HG02642 (cell line): ENCODE measurements at regions not wholly inside any gene's neighbourhood (a gene's known extent, or its start where the extent isn't known, plus 50 kb on each side); places are given as distances from the start of the nearest gene placed in this dataset.

Source experiments
- ATAC-seq: cut with Tn5 transposase; IDR thresholded peaks from one replicate; pipeline ENCODE4 v1.9.1; 2021; ENCODE audit warnings: mild to moderate bottlenecking; ENCODE audit not compliant: unreplicated experiment, poor library complexity

GRCh38 chr6:166106076-166106686, 61.5 kb downstream of the TBXT start:
- ATAC-seq: peak; percentile 91

GRCh38 chr6:166105341-166106075, 62.1 kb downstream of the TBXT start:
- ATAC-seq: no peak

- no peak for ATAC-seq
Observed at GRCh38 chr6:166104872-166105271, 62.8 kb downstream of the TBXT start.

- no peak for ATAC-seq
Observed at GRCh38 chr6:166104107-166104506, 63.5 kb downstream of the TBXT start.

GRCh38 chr6:166101819-166102419, 65.7 kb downstream of the TBXT start:
- ATAC-seq: no peak

GRCh38 chr6:166097914-166098522, 69.6 kb downstream of the TBXT start:
- peak; percentile 96 for ATAC-seq

- ATAC-seq: no peak
Observed at GRCh38 chr6:166087852-166088251, 79.8 kb downstream of the TBXT start.

- ATAC-seq: no peak
Observed at GRCh38 chr6:166087246-166087645, 80.4 kb downstream of the TBXT start.

GRCh38 chr6:166085500-166085899, 82.2 kb downstream of the TBXT start:
- ATAC-seq: no peak

- no peak for ATAC-seq
Observed at GRCh38 chr6:166084951-166085350, 82.7 kb downstream of the TBXT start.

- ATAC-seq: no peak
Observed at GRCh38 chr6:166079841-166080240, 87.8 kb downstream of the TBXT start.

GRCh38 chr6:166078294-166078693, 89.4 kb downstream of the TBXT start:
- no peak for ATAC-seq

- ATAC-seq: no peak
Observed at GRCh38 chr6:166076625-166077024, 91.0 kb downstream of the TBXT start.

GRCh38 chr6:166075925-166076324, 91.7 kb downstream of the TBXT start:
- no peak for ATAC-seq

- ATAC-seq: no peak
Observed at GRCh38 chr6:166075186-166075585, 92.5 kb downstream of the TBXT start.

GRCh38 chr6:166073082-166073481, 94.6 kb downstream of the TBXT start:
- no peak for ATAC-seq

- no peak for ATAC-seq
Observed at GRCh38 chr6:166068768-166069167, 98.9 kb downstream of the TBXT start.

- ATAC-seq: no peak
Observed at GRCh38 chr6:166058064-166058739, 109.4 kb downstream of the TBXT start.

- ATAC-seq: no peak
Observed at GRCh38 chr6:166057431-166057830, 110.2 kb downstream of the TBXT start.

GRCh38 chr6:166056637-166057036, 111.0 kb downstream of the TBXT start:
- no peak for ATAC-seq

GRCh38 chr6:166055801-166056200, 111.8 kb downstream of the TBXT start:
- no peak for ATAC-seq
